Effector CD4-positive, alpha-beta T cell (primary cell): ENCODE measurements at regions not wholly inside any gene's neighbourhood (a gene's known extent, or its start where the extent isn't known, plus 50 kb on each side); places are given as distances from the start of the nearest gene placed in this dataset.

Experiments
- DNase-seq: peaks from one replicate; pipeline ENCODE4 v3.0.0-alpha.2; 2020

DNA sequence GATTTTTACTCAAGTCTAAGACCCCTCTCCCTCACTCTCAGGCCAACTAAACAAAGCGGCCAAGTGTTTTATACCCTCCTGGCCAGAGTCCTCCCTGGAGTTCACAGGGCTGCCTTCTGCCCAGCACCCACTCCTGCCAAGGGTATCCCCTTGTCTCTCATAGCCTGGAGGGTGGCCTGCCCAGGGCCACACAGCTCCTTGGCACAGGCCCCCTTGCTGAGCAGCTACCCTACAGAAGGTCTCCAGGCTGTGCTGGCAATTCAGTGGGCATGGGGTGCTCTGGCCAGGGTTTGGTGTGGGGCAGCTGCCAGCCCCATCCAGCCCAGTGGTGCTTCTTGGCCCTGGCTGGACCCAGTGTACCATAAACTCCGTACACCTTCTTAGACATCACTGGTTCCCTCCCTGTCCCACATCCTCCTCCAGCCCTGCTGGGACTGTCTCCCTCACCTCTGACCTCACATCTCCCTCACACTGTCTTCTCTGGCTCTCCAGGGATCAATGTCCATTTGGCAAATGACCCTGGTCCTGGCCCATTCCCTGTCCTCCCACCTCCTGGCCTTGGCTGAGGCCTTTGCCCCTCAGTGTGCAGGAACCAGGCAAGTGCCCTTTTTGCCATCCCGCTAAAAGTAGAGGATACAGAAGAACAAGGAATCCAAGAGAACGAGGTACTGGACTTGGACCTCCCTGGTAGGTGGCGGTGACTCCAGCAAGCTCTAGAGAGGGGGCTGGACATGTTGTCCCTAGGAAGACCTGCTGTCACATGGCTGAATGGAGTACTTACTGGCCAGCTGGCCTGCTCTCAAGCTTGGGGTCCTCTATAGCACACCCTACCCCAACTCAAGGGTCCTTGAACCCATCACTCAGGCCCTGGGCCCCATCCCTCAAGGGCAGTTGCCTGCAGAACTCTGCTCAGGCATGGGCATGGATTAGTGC lies 50.0 kb upstream of the TRPM1 start:
- DNase-seq: no peak

- DNase-seq: no peak
Observed at GRCh38 chr15:31153531-31153930, 52.0 kb upstream of the TRPM1 start.

DNA sequence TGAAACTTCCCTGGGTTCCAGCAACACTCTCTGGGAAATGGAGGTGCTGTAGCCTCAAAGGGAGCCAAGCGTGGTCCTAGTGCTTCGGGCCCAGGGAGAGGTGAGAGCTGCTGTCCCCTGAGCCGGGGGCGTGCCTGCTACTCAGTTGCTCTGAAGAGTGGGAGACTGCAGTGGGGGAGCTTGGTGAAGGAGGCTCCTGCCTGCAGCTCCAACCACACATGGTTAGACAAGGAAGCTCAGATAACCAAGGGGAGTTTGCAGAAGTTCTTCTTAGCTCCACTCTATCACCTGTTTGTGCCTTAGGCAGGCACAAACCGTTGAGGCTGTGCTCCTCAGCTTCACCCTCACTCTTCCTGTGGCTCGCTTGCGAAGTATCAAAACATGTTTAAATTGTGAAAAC lies 53.6 kb upstream of the TRPM1 start:
- no peak for DNase-seq

- no peak for DNase-seq
Observed at GRCh38 chr15:31156226-31156625, 54.7 kb upstream of the TRPM1 start.

DNA sequence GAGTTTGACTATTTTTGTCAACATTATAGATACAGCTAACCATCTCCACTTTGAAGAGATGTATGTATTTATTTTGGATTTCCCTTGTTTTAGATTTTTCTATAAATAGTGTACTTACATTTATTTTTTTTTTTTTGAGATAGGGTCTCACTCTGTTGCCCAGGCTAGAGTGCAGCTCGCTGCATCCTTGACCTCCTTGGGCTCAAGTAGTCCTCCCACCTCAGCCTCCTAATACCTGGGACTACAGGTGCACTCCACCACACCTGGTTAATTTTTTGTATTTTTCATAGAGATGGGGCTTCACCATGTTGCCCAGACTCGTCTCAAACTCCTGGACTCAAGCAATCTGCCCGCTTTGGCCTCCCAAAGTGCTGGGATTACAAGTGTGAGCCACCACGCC lies 55.3 kb upstream of the TRPM1 start:
- no peak for DNase-seq

DNA sequence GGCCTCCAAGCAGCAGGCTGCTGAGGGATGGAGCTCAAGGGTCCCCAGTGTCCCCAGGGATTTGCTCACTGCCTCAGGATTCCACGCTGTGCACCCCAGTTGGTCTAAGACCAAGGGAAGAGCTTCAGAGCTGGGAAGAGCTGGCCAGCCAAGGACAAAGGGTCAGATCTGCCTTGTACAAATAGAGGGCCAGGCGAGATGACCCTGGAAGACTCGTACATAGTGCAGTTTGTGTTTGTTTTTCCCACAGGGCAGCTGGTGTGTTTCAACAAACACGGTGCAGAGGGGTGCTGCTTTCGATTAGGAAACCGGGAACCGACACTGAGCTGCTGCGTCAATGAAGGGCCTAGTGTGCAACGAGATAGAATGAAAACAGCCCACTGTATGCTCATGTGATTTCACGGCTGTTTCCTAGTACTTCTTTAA lies 56.1 kb upstream of the TRPM1 start:
- no peak for DNase-seq

DNA sequence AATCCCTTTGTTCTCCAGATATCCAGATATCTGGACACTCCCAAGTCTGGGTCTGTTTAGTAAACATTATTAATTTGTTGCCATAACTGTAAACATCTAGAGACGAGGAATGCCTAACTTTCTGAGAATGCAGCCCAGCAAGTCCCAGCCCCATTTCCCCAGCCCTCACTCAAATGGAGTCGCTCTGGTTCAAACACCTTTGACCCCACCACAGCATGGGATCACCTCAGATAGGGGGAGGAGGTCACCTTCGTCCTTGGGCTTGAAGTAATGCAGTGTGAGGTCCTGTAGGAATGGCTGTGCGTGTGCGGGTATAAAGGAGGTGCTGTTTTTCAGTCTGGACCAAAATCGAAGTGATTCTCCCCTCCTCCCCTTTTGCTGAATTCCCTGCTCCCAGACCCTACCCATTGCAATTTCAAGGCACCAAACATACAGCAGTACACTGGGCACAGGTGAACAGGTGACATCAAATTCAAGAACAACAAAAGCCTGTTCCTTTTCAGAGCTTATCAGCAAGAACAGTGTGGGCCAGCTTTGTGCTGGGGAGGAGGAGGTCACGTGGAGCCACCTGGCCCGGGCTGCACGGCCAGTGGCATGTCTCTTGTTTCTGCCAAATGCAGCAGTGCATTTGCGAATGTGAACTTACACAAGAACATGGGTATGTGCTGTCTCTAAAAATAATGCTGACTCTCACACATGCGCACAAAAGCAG lies 57.5 kb upstream of the TRPM1 start:
- no peak for DNase-seq

DNA sequence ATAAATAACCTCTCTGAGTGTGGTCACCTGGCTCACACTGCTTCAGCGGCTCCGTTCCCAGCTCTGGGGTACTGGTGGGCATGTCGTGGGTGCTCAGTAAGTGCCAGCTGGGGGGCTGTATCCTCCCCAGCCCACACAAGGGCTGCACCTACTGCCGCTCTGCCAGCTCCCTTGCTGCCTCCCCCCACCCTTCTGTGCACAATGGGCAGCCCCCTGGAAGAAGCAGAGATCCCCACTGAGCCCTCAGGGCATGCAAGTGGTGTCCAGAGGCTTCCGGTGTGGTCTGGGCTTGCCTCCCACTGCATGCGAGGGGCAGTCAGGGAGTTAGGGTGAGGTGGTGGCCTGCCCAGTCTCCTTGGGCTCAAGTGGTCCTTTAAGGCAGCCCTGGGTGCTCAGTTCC lies 58.3 kb upstream of the TRPM1 start:
- DNase-seq: no peak

DNA sequence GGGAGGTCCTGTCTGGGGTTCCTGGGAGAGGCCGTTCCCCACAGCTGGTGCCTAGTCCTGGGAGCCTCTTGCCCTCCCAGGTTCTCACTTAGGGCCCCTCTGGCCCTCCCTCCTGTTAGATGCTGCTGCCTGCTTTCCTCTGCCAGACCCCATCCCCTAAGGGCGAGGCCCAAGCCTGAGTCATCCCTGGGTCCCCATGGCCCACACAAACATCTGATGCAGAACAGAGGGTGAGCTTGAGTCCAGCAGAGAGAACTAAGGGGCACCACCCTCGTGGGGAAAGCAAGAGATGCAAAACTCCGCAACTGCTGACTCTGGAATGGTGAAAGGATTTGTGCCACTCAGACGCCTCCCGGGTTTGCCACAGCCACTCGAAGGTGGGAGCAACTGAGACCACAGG lies 58.8 kb upstream of the TRPM1 start:
- no peak for DNase-seq

GRCh38 chr15:31160740-31161495 lies 59.4 kb upstream of the TRPM1 start:
- DNase-seq: no peak

- no peak for DNase-seq
Observed at GRCh38 chr15:31161951-31162350, 60.4 kb upstream of the TRPM1 start.

DNA sequence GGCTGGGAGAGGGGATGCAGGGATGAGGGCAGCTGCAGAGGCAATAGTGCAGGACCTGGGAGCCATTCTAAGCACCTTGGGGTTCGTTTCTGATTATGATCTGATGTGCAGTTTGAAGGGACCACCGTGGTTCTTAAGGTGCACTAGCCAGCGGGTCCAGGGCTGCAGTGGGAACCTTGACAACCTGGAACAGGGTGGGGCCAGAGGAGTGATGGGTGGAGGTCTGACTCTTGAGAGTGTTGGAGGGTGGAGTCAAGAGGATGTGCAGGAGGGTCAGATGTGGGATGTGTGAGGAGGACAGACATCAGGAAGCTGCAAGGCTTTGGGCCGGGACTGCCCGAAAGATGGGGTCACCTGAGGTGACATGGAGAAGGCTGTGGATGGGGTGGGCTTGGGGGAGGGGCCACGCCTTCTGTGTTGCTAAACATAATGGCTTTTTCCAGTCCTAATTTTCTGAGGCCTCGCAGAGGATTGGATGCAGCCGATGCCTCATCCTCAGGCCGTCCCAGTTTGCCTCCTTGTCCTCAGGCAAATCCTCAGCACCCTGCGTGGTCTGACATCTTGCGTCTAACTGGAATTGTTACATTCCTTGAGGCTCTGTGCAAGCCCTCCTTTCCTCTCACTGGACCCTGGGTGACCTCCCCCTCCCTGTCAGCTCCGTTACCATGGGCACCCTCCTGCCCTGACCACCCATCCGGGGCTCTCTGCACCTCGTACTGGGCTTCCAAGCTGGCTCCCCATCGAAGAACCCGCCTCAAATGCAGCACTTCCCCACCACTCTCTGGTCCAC lies 61.4 kb upstream of the TRPM1 start:
- no peak for DNase-seq

DNA sequence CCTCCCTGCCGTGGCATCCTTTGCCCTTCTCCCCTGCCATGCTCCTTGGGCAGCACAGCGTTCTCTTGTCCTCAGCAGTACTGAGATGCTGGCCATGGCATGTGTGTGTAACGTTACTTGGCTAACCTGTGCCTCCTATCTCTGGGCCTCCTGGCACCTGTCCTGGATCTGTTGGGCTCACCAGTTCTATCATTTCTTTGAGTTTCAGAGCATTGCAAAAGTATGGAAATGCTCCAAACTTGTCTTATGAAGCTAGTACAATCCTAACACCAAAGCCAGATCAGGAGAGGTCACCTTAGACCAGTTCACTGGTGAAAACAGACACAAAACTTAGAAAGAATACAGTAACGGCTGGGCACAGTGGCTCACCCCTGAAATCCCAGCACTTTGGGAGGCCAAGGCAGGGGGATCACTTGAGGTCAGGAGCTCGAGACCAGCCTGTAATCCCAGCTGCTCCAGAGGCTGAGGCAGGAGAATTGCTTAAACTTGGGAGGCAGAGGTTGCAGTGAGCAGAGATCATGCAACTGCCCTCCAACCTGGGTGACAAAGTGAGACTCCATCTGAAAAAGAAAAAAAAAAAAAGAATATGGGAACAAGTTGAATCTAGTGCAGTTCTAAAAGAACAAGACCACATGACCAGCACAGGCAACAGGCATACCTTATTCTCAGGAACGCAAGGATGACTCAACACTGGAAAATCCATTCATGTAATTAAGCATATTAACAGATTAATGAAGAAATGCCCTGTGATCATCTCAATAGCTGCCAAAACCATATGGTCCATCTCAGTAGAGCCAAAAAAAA lies 62.4 kb upstream of the TRPM1 start:
- no peak for DNase-seq

GRCh38 chr15:31164573-31164912 lies 63.0 kb upstream of the TRPM1 start:
- no peak for DNase-seq

- no peak for DNase-seq
Observed at GRCh38 chr15:31169558-31169957, 68.0 kb upstream of the TRPM1 start.

- no peak for DNase-seq
Observed at GRCh38 chr15:31171731-31172130, 70.2 kb upstream of the TRPM1 start.

DNA sequence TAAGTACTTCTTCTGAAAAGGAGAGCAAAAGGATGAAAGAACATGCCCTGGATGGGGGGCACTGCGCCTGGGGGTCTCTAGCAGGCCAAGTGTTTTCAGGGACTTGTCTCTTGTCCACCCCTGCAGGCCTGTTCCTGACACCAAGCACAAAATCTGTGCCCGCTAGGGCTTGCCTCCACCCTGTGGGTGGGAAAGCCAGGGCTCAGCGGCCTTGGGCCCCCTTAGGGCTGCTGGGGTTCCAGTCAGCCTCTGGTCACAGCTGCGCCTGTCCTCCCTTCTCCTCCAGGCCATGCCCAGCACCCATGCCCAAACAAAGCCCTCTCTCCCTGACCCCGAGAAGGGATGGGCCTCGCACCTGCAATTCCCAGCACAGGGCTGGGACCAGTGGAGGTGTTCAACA lies 71.1 kb upstream of the TRPM1 start:
- DNase-seq: no peak

DNA sequence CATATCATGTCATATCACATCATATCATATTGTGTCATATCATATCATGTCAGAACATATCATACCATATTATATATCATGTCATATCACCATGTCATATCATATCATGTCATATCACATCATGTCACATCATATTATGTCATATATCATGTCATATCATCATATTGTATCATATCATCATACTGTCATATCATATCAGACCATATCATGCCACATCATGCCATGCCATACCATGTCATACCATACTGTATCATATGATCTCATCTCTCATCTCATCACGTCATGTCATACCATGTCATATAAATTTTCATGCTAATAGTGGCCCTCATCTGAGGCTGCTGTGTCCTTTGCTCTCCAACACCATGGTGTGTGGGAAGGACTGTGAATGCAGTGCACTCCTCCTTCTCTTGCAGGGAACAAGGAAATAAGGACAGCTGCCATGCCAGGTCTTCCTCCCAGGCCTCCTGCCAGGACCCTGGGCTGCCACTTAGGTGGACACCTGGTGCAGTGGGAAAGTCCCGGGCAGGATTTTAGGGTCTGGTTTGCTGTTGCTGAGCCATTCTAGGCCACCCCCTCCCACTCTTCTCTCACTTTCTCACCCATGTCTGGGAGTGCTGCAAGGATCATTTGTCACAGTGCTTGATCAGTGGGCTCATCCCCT lies 72.4 kb upstream of the TRPM1 start:
- DNase-seq: no peak

- DNase-seq: no peak
Observed at GRCh38 chr15:31175484-31175883, 74.0 kb upstream of the TRPM1 start.

DNA sequence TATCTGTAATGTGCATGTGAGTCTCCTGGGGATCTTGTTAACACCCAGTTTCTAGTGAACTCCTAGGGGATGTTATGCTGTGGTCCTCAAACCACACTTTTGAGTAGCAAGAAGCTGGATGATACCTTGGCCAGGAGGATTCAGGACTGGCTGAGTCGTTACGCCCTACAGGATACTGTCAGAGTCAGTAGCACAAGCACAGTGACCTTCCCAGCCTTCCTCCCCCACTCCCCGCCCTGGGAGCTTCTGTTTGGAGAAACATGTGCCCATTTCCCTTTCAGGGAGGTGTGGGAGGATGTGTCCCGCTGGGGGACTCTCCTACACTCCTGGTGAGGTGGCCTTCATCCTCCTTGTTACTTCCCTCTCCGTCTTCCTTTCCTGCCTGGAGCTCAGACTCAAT lies 76.4 kb upstream of the TRPM1 start:
- no peak for DNase-seq

DNA sequence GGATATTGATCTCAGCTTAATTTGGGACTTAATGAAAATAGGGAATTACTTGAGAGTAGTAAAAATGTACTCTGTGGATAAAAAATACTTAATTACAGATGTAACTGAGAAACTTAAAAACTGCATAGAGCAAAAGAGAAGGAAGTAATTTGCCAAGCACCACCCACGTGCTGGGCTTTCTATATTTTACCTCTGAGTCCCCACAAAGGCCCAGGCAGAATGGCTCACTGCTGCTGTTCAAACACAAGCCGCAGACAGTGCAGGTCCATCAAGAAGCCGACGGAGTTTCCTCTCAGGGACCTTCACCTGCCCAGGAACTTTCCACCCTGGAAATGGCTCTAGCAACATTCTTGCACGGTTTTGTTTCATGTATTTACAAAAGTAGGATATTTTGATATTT lies 77.2 kb upstream of the TRPM1 start:
- no peak for DNase-seq
